Caki2 (cell line): ENCODE measurements at regions not wholly inside any gene's neighbourhood (a gene's known extent, or its start where the extent isn't known, plus 50 kb on each side); places are given as distances from the start of the nearest gene placed in this dataset.

Experiments
- DNase-seq: peaks from one replicate; pipeline ENCODE4 v3.0.0-alpha.2; 2015; ENCODE audit warnings: low read depth
- in situ Hi-C: cut with HindIII; loops from 2 replicates; pipeline ENCODE4 v1.10.0; 2016; ENCODE audit warnings: low sequenced_read_pairs, low pct_unique_long_range_greater_than_20kb, mixed read lengths

GRCh38 chr1:229110986-229111385 lies 159.9 kb upstream of the RAB4A start:
- in situ Hi-C loops: no loop called here

GRCh38 chr1:229111703-229112319 lies 159.1 kb upstream of the RAB4A start:
- no peak for DNase-seq
- in situ Hi-C loops: no loop called here

More at GRCh38 chr1:229110986-229111385, 159.9 kb upstream of the RAB4A start:
- no peak for DNase-seq

GRCh38 chr1:229112832-229113548 lies 157.9 kb upstream of the RAB4A start:
- DNase-seq: no peak
- in situ Hi-C loops: no loop called here

GRCh38 chr1:229114315-229114714 lies 156.6 kb upstream of the RAB4A start:
- no peak for DNase-seq

GRCh38 chr1:229114850-229115365 lies 156.0 kb upstream of the RAB4A start:
- in situ Hi-C loops: no loop called here
- no peak for DNase-seq

More at GRCh38 chr1:229114315-229114714, 156.6 kb upstream of the RAB4A start:
- in situ Hi-C loops: no loop called here

GRCh38 chr1:229116114-229116513 lies 154.8 kb upstream of the RAB4A start:
- DNase-seq: no peak
- in situ Hi-C loops: no loop called here

- in situ Hi-C loops: no loop called here
- DNase-seq: peak; percentile 16
Measured at GRCh38 chr1:229117664-229118300, 153.1 kb upstream of the RAB4A start.

GRCh38 chr1:229118477-229119061 lies 152.3 kb upstream of the RAB4A start:
- DNase-seq: no peak
- in situ Hi-C loops: no loop called here

- DNase-seq: no peak
- in situ Hi-C loops: no loop called here
Measured at GRCh38 chr1:229119161-229119560, 151.8 kb upstream of the RAB4A start.

GRCh38 chr1:229119876-229120275 lies 151.0 kb upstream of the RAB4A start:
- in situ Hi-C loops: no loop called here
- no peak for DNase-seq

GRCh38 chr1:229121845-229122436 lies 149.0 kb upstream of the RAB4A start:
- in situ Hi-C loops: no loop called here
- no peak for DNase-seq

GRCh38 chr1:229122606-229123005 lies 148.3 kb upstream of the RAB4A start:
- in situ Hi-C loops: no loop called here
- no peak for DNase-seq

GRCh38 chr1:229124116-229124515 lies 146.8 kb upstream of the RAB4A start:
- no peak for DNase-seq
- in situ Hi-C loops: no loop called here

GRCh38 chr1:229124520-229125124 lies 146.3 kb upstream of the RAB4A start:
- in situ Hi-C loops: no loop called here
- DNase-seq: no peak

- no peak for DNase-seq
- in situ Hi-C loops: no loop called here
Measured at GRCh38 chr1:229127301-229127700, 143.6 kb upstream of the RAB4A start.

- DNase-seq: no peak
- in situ Hi-C loops: no loop called here
Measured at GRCh38 chr1:229128066-229128608, 142.8 kb upstream of the RAB4A start.

GRCh38 chr1:229129301-229130027 lies 141.4 kb upstream of the RAB4A start:
- in situ Hi-C loops: no loop called here
- no peak for DNase-seq
